H1 (cell line): ENCODE measurements at regions not wholly inside any gene's neighbourhood (a gene's known extent, or its start where the extent isn't known, plus 50 kb on each side); places are given as distances from the start of the nearest gene placed in this dataset.

Source experiments
- ATF2 ChIP-seq: IDR thresholded peaks from 2 replicates; pipeline ENCODE4 v1.6.1; 2012; ENCODE audit warnings: low read length, inconsistent platforms
- BCL11A ChIP-seq, 2 experiments: IDR thresholded peaks; one replicate each; pipeline ENCODE4 v1.6.1; 2011; ENCODE audit warnings: low read depth in 2 of 2, low read length in 2 of 2, mild to moderate bottlenecking in 2 of 2
- JUND ChIP-seq: IDR thresholded peaks from 2 replicates; pipeline ENCODE4 v1.6.1; 2011; ENCODE audit warnings: mild to moderate bottlenecking, improper control_type of control experiment, low read length
- SIRT6 ChIP-seq: IDR thresholded peaks from one replicate; pipeline ENCODE4 v1.7.1; 2012; ENCODE audit warnings: low read length, inconsistent platforms

DNA sequence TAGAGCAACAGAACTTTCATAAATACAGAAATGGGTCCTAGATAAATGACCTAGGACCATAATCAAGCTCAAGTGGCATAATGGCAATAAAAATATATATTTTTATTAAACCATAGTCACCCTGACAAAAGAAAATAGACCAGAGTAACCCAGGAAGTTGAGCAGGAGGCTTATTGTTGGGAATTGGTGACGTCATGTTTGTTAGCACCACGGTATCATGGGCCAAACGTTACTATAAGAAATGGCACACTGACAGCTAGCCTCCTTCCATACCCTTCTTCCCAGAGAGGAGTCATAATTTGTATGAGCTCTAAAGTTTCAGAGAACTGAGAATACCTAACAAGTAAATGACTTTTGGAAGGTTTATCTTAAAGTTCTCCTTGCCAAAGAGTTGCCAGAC lies 1698.2 kb downstream of the REEP3 start (continued):
- TF ChIP-seq SIRT6 (no peak), JUND (no peak), BCL11A (IDR thresholded peaks at IDR 0.05; ENCODE audit: low read depth in 2 of 2, low read length in 2 of 2) (no peak), ATF2 (no peak)
